ENCODE measurements at regions not wholly inside any gene's neighbourhood (a gene's known extent, or its start where the extent isn't known, plus 50 kb on each side); places are given as distances from the start of the nearest gene placed in this dataset.

DNA sequence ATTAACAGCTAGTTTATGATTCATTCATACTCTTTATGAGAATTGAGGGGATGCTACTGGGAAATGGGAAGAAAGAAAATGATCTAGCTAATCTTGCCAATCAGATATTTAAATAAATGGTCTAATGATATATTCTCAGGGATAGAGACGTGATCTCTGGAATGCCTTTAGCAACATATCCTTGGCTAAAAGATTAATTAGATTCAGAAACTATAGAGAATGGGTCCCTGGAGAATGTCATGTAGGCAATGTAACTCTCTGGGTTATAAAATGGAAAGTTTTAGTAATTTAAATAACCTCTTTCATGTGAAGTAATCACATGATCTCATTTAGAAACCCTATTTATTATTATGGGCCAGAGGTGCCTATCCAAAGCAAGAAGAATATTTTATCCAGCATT lies 771.0 kb upstream of the CDH2 start:
- Histone ChIP-seq H2AFZ (ENCODE audit: low read length) (no peak overlapping the region), H3K4me1 (ENCODE audit: insufficient read depth, low read length) (no peaks in the 10 kb centered on the region), H3K9me3 (ENCODE audit: control insufficient read depth, low read depth, low read length) (peaks cover 9% of the 10 kb centered on the region), H4K20me1 (ENCODE audit: control insufficient read depth, insufficient read depth, insufficient read length) (no peaks in the 10 kb centered on the region), H3K18ac (ENCODE audit: insufficient read length, low read depth, low read length) (no peak overlapping the region), H2BK120ac (ENCODE audit: low read depth, low read length, poor library complexity, severe bottlenecking) (no peak overlapping the region), H3K9ac (ENCODE audit: extremely low read depth, insufficient read length, low read length) (no peak overlapping the region), H2BK12ac (ENCODE audit: insufficient read length, low read depth, low read length) (no peak overlapping the region), H3K27me3 (ENCODE audit: insufficient read depth, low read length) (no peaks in the 10 kb centered on the region), H3K4me2 (ENCODE audit: insufficient read depth, insufficient read length, low read length) (no peak overlapping the region), H3K79me2 (ENCODE audit: insufficient read depth, low read length) (no peaks in the 10 kb centered on the region), H3K23ac (ENCODE audit: insufficient read length, low read depth, low read length) (no peak overlapping the region), H2BK15ac (ENCODE audit: low read depth, low read length) (no peak overlapping the region), H3K14ac (ENCODE audit: insufficient read depth, low read length) (no peak overlapping the region), H2BK5ac (ENCODE audit: insufficient read length, low read length) (no peak overlapping the region), H4K5ac (ENCODE audit: insufficient read length, low read depth, low read length) (no peak overlapping the region), H3K79me1 (ENCODE audit: insufficient read depth, low read depth, low read length, poor library complexity, severe bottlenecking) (no peaks in the 10 kb centered on the region), H3K27ac (ENCODE audit: insufficient read length, low read depth, low read length) (no peak overlapping the region), H4K8ac (replicated peaks; ENCODE audit: insufficient read length, low read depth, low read length) (no peak overlapping the region), H2AK5ac (ENCODE audit: insufficient read length, low read length) (no peak overlapping the region), H3K23me2 (ENCODE audit: insufficient read length, low read depth, low read length, poor library complexity, severe bottlenecking) (no peaks in the 10 kb centered on the region), H4K91ac (ENCODE audit: insufficient read length, low read depth, low read length) (no peak overlapping the region), H3K4ac (ENCODE audit: low read depth, low read length) (no peak overlapping the region), H3T11ph (ENCODE audit: low read length) (no peak overlapping the region), H3K56ac (ENCODE audit: insufficient read length, low read depth, low read length) (no peak overlapping the region), H2BK20ac (ENCODE audit: low read depth, low read length, poor library complexity, severe bottlenecking) (no peak overlapping the region)
- H3K4me3 Mint-ChIP-seq = no peak overlapping the region
- TF ChIP-seq, protein P1, sequence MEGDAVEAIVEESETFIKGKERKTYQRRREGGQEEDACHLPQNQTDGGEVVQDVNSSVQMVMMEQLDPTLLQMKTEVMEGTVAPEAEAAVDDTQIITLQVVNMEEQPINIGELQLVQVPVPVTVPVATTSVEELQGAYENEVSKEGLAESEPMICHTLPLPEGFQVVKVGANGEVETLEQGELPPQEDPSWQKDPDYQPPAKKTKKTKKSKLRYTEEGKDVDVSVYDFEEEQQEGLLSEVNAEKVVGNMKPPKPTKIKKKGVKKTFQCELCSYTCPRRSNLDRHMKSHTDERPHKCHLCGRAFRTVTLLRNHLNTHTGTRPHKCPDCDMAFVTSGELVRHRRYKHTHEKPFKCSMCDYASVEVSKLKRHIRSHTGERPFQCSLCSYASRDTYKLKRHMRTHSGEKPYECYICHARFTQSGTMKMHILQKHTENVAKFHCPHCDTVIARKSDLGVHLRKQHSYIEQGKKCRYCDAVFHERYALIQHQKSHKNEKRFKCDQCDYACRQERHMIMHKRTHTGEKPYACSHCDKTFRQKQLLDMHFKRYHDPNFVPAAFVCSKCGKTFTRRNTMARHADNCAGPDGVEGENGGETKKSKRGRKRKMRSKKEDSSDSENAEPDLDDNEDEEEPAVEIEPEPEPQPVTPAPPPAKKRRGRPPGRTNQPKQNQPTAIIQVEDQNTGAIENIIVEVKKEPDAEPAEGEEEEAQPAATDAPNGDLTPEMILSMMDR (conservative IDR thresholded peaks at IDR 0.05) = no peak
- peaks cover 4 to 23% (median 10%) of the 10 kb centered on the region in 3 experiments; a peak in 6 of 7 replicates for H3K36me3 Mint-ChIP-seq (ENCODE audit: insufficient read depth in 1 of 3, low read depth in 3 of 3)
- H3K27ac Mint-ChIP-seq = no peak overlapping the region
- WGBS (ENCODE audit: extremely low coverage, insufficient read length, low lambda C conversion rate) = no CpG with 5 or more reads among the region's 1 CpG
- DNase-seq = no peak
- no peaks in the 10 kb centered on the region for H3K27me3 Mint-ChIP-seq (ENCODE audit: low read depth)
- H3K9me3 Mint-ChIP-seq = peaks cover 22 to 24% of the 10 kb centered on the region in 2 experiments
- H3K4me1 Mint-ChIP-seq = no peaks in the 10 kb centered on the region
